ENCODE measurements at regions not wholly inside any gene's neighbourhood (a gene's known extent, or its start where the extent isn't known, plus 50 kb on each side); places are given as distances from the start of the nearest gene placed in this dataset.

DNA sequence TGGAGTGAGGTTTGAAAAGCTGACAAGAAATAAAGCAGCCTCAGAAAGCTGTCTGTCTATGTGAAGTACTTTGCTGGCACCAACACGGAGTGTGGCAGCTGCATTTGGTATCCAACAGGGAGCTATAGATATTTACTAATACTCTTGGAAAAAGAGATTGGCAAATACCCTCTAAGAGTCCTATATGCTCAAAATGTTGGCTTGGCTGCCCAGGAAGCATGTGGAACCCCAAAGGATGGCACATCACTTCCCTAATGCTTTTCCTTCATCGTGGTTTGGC lies 398.3 kb downstream of the TLE4 start:
- TF ChIP-seq, protein P1, sequence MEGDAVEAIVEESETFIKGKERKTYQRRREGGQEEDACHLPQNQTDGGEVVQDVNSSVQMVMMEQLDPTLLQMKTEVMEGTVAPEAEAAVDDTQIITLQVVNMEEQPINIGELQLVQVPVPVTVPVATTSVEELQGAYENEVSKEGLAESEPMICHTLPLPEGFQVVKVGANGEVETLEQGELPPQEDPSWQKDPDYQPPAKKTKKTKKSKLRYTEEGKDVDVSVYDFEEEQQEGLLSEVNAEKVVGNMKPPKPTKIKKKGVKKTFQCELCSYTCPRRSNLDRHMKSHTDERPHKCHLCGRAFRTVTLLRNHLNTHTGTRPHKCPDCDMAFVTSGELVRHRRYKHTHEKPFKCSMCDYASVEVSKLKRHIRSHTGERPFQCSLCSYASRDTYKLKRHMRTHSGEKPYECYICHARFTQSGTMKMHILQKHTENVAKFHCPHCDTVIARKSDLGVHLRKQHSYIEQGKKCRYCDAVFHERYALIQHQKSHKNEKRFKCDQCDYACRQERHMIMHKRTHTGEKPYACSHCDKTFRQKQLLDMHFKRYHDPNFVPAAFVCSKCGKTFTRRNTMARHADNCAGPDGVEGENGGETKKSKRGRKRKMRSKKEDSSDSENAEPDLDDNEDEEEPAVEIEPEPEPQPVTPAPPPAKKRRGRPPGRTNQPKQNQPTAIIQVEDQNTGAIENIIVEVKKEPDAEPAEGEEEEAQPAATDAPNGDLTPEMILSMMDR (IDR thresholded peaks at IDR 0.05; ENCODE audit: insufficient read depth, low read length, missing control alignments) = no peak
- no peak overlapping the region for H3K4me3 ChIP-seq (ENCODE audit: low read depth, low read length)
- ChIA-PET POLR2A (no interaction called here), CTCF (no interaction called here)
- no peak for DNase-seq (ENCODE audit: low read depth, low spot score)

DNA sequence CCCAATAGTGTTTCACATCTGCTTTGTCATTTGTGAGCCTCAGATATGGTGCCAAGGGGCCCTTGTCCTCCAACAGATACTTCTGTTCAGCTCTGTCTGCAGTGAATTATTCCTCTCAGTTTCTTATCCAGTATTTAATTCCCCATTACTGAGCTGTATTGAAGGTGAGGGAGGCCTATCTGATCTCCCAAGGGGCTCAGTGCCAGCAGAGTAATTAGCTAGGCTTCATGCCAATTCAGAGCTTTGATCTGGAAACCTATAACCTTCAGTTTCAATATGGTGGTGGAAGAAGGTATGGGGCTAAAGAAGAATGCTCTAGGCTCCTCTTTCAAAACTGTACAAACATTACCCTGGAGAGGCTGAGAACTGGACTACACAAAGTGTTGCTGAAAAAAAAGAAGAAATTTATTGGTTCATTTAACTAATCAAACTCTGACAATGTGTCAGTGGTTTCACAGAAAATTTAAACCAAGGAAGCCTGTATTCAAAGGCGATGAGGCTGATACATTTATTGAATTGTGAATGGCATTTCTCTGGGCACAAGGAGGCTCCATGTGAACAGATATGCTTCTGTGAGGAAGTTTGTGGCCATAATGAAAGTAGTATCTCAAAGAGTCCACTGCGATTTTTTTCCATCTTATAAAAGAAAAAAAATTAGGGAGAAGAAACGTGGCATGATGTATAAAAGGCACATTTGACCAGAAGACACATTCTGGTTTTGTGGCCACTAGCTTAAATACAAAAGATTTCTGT lies 397.8 kb downstream of the TLE4 start:
- ChIA-PET POLR2A (no interaction called here), CTCF (no interaction called here)
- TF ChIP-seq, protein P1 (IDR thresholded peaks at IDR 0.05; ENCODE audit: insufficient read depth, low read length, missing control alignments) = no peak
- no peak overlapping the region for H3K4me3 ChIP-seq (ENCODE audit: low read depth, low read length)
- no peak for DNase-seq (ENCODE audit: low read depth, low spot score)

DNA sequence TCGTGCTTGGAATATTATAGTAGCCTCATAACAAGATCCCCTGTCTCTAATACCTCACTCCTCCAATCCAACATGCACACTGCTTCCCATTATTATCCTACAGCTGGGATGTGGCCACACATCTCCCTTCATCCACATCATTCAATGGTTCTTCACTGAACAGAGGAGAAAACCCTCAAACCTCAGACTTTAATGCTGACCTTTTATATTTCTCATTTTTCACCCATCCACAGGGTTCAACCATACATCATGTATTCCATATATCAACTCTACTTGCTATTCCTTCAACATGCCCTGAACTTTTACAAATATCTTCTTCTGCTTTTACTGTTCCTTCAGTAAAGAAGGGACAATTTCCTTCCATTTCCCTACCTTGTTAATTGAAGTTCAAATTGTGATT lies 396.8 kb downstream of the TLE4 start:
- DNase-seq (ENCODE audit: low read depth, low spot score) = no peak
- TF ChIP-seq, protein P1 (IDR thresholded peaks at IDR 0.05; ENCODE audit: insufficient read depth, low read length, missing control alignments) = no peak
- ChIA-PET POLR2A (no interaction called here), CTCF (no interaction called here)
- H3K4me3 ChIP-seq (ENCODE audit: low read depth, low read length) = no peak overlapping the region

DNA sequence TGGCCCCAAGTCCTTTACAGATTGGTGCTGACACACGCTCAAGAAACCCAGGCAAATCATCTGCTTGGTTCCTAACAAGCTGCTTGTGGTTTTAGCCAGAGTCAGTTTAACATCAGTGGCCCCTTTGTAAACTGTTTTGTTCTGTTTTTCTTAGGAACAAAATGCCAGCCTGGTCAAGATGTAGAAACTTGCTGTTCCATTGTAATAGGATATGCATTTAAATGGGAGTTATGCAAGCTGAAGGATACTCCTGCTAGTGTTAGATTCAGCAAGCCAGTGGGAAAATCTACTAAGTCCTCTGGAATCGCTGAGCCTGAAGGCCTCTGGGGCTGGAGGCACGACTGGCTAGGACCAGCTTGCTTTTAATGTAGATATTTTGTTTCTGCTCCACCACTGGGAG lies 391.1 kb downstream of the TLE4 start:
- ChIA-PET POLR2A (no interaction called here), CTCF (no interaction called here)
- TF ChIP-seq, protein P1 (IDR thresholded peaks at IDR 0.05; ENCODE audit: insufficient read depth, low read length, missing control alignments) = no peak
- H3K4me3 ChIP-seq (ENCODE audit: low read depth, low read length) = no peak overlapping the region
- no peak for DNase-seq (ENCODE audit: low read depth, low spot score)

DNA sequence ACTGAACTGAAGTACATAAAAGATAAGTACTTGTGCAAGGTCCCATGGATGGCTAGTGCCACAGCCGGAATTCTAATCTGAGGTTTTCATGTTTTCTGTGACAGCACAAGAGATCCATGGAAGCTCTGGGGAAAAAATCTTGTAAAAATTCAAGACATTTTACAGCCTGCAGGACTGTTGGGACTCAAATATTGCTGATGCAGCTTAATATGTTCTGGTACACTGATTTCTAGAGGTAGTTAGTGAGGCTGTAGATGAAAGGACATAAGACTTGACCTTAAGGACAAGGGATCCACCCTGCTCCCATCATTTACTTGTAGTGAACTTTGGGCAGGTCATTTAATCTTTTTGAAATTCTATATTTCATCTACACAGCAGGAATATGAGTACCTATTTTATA lies 390.4 kb downstream of the TLE4 start:
- H3K4me3 ChIP-seq (ENCODE audit: low read depth, low read length) = no peak overlapping the region
- POLR2A ChIA-PET = no interaction called here
- DNase-seq (ENCODE audit: low read depth, low spot score) = no peak
- TF ChIP-seq, protein P1 (IDR thresholded peaks at IDR 0.05; ENCODE audit: insufficient read depth, low read length, missing control alignments) = no peak
- CTCF ChIA-PET = no interaction called here

DNA sequence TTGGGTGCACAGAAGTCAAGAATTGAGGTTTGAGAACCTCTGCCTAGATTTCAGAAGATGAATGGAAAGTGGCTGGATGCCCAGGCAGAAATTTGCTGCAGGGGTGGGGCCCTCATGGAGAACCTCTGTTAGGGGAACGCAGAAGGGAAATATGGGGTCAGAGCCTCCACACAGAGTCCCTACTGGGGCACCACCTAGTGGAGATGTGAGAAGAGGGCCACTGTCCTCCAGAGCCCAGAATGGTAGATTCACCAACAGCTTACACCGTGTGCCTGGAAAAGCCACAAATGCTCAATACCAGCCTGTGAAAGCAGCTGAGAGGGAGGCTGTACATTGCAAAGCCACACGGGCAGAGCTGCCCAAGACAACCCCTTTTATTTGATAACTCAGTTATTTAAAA lies 383.5 kb downstream of the TLE4 start:
- CTCF ChIA-PET = interaction anchor here (1.6 kb wide), 1 partner anchor 10 kb away, joined by 6 read pairs; no protein-coding TSS in a partner anchor
- POLR2A ChIA-PET = no interaction called here
- H3K4me3 ChIP-seq (ENCODE audit: low read depth, low read length) = no peak overlapping the region
- DNase-seq (ENCODE audit: low read depth, low spot score) = no peak
- TF ChIP-seq, protein P1 (IDR thresholded peaks at IDR 0.05; ENCODE audit: insufficient read depth, low read length, missing control alignments) = peak; percentile 13
